CD14-positive monocyte (primary cell): ENCODE measurements at regions not wholly inside any gene's neighbourhood (a gene's known extent, or its start where the extent isn't known, plus 50 kb on each side); places are given as distances from the start of the nearest gene placed in this dataset.
"Not testable (repeated sequence)": the region's sequence is repeated elsewhere in the genome, so short reads cannot be mapped to it uniquely, and the experiment has no call there.

Source experiments
- DNase-seq, 3 donors: peaks; one replicate each; pipeline ENCODE4 v3.0.0-alpha.2; 2011 to 2022
- H2AFZ ChIP-seq: 2 replicates; pipeline ENCODE4 v1.6.0; 2012; ENCODE audit warnings: mild to moderate bottlenecking, low read depth, low read length, inconsistent platforms; ENCODE audit not compliant: insufficient read depth, poor library complexity, severe bottlenecking
- H3K27ac ChIP-seq, 2 donors: 1 replicate in 1 of 2; 2 replicates in 1 of 2; pipeline ENCODE4 v1.5.1; 2012 to 2013; ENCODE audit warnings: low read length in 2 of 2, control low read depth in 1 of 2, inconsistent platforms in 1 of 2, low read depth in 1 of 2, mild to moderate bottlenecking in 1 of 2
- H3K27me3 ChIP-seq, 2 donors: one replicate each; pipeline versions ENCODE4 v1.6.0 to v1.6.1; 2011 to 2013; ENCODE audit warnings: low read length in 2 of 2; ENCODE audit not compliant: control insufficient read depth in 2 of 2, insufficient read depth in 2 of 2
- H3K36me3 ChIP-seq, 2 donors: replicated peaks in 1 of 2; 1 replicate in 1 of 2; 2 replicates in 1 of 2; pipeline versions ENCODE4 v1.5.1 to v1.6.1; 2012 to 2013; ENCODE audit warnings: low read length in 2 of 2, control low read depth in 1 of 2, inconsistent platforms in 1 of 2, mild to moderate bottlenecking in 1 of 2; ENCODE audit not compliant: insufficient read depth in 2 of 2, control insufficient read depth in 1 of 2
- H3K4me1 ChIP-seq, 2 donors: 1 replicate in 1 of 2; 2 replicates in 1 of 2; pipeline versions ENCODE4 v1.5.1 to v1.6.1; 2012 to 2013; ENCODE audit warnings: low read length in 2 of 2, control low read depth in 1 of 2, inconsistent platforms in 1 of 2, mild to moderate bottlenecking in 1 of 2, moderate library complexity in 1 of 2; ENCODE audit not compliant: insufficient read depth in 2 of 2, control insufficient read depth in 1 of 2
- H3K4me2 ChIP-seq: replicated peaks from 2 replicates; pipeline ENCODE3; 2012; ENCODE audit warnings: low read length, moderate library complexity, mild to moderate bottlenecking; ENCODE audit not compliant: poor library complexity, severe bottlenecking; ENCODE audit errors: extremely low read depth
- H3K4me3 ChIP-seq, 3 experiments: fragments of 200-600 bp in 1 of 3; sonication (generic) in 1 of 3; replicated peaks in 1 of 3; 1 replicate in 2 of 3; 2 replicates in 1 of 3; pipeline ENCODE4 v1.5.1; 2011 to 2013; ENCODE audit warnings: low read length in 3 of 3, mild to moderate bottlenecking in 3 of 3, control low read depth in 2 of 3, low read depth in 2 of 3, inconsistent platforms in 1 of 3, moderate library complexity in 1 of 3
- H3K79me2 ChIP-seq: 2 replicates; pipeline ENCODE4 v1.6.0; 2012; ENCODE audit warnings: mild to moderate bottlenecking, control low read depth, inconsistent platforms, low read length, moderate library complexity; ENCODE audit not compliant: insufficient read depth
- H3K9ac ChIP-seq: 2 replicates; pipeline ENCODE4 v1.6.0; 2017; ENCODE audit warnings: low read length, mild to moderate bottlenecking; ENCODE audit not compliant: insufficient read depth, poor library complexity, severe bottlenecking
- H3K9me3 ChIP-seq, 2 donors: replicated peaks in 1 of 2; 1 replicate in 1 of 2; 2 replicates in 1 of 2; pipeline versions ENCODE4 v1.5.1 to v1.6.1; 2012 to 2013; ENCODE audit warnings: low read length in 2 of 2, control low read depth in 1 of 2; ENCODE audit not compliant: control insufficient read depth in 1 of 2, insufficient read depth in 1 of 2
- H4K20me1 ChIP-seq: 2 replicates; pipeline ENCODE4 v1.6.0; 2012; ENCODE audit warnings: mild to moderate bottlenecking, low read length, control low read depth, moderate library complexity; ENCODE audit not compliant: insufficient read depth
- H3K27ac Mint-ChIP-seq, 7 donors: one replicate each; pipeline ENCODE4 v1.8.0; 2020; ENCODE audit warnings: mild to moderate bottlenecking in 7 of 7, mixed read lengths in 7 of 7, moderate library complexity in 6 of 7, inconsistent platforms in 2 of 7
- H3K27me3 Mint-ChIP-seq, 3 donors: one replicate each; pipeline ENCODE4 v1.8.0; 2021 to 2022; ENCODE audit warnings: low read depth in 3 of 3, mild to moderate bottlenecking in 3 of 3, mixed read lengths in 3 of 3, moderate library complexity in 3 of 3, inconsistent platforms in 1 of 3
- H3K36me3 Mint-ChIP-seq, 2 donors: one replicate each; pipeline ENCODE4 v1.8.0; 2020; ENCODE audit warnings: mixed read lengths in 2 of 2, inconsistent platforms in 1 of 2, mild to moderate bottlenecking in 1 of 2
- H3K4me1 Mint-ChIP-seq: one replicate; pipeline ENCODE4 v1.8.0; 2020; ENCODE audit warnings: mild to moderate bottlenecking, mixed read lengths
- H3K4me3 Mint-ChIP-seq, 2 donors: one replicate each; pipeline ENCODE4 v1.8.0; 2020; ENCODE audit warnings: mild to moderate bottlenecking in 2 of 2, mixed read lengths in 2 of 2, moderate library complexity in 1 of 2
- H3K9me3 Mint-ChIP-seq, 7 donors: one replicate each; pipeline ENCODE4 v1.8.0; 2020 to 2022; ENCODE audit warnings: mixed read lengths in 7 of 7, mild to moderate bottlenecking in 6 of 7, moderate library complexity in 6 of 7, inconsistent platforms in 2 of 7
- CTCF ChIP-seq: fragments of 200-600 bp; IDR thresholded peaks from one replicate; pipeline ENCODE4 v1.8.0; 2022; ENCODE audit warnings: antibody characterized with exemption, mild to moderate bottlenecking
- WGBS: methylation state at CpG from one replicate; pipeline ENCODE4 v1.1.5; 2013; ENCODE audit warnings: missing lambda C conversion rate; ENCODE audit not compliant: insufficient coverage; 5-methylcytosine and 5-hydroxymethylcytosine counted together
- intact Hi-C, 2 donors: fragments of 100-400 bp; cut with micrococcal nuclease; formaldehyde crosslinking; loops; one replicate each; pipeline versions ENCODE4 v1.15.0 to v1.15.1; 2023

DNA sequence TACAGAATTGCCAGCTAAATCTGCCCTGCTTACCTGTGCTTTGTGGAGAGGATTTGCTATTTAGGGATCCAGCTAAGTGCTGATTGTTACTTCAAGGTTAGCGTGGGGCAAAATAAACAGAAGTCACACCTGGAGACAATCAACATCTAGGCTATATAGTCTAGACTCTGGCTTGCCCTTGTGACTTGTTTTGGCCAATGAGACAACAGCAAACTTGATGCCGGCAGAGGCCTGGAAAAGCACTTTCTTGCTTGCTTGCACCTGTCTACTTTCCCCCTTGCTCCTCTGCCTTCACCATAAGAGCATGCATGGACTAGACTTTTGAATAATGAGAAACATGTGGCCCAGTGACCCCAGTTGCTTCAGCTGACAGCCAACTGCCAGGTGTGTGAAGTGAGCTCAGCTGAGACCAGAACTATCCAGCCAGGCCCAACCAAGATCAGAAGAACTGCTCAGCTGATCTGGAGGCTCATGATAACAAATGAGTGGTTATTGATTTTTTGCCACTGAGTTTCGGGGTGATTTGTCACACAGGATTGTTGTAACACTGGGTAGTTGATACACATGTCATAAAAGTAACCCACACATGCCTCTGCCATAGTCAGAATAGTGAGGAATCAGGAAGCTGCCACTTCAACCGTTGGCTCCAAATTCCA is 164.4 kb downstream of the RBMX2 start:
- Mint-ChIP-seq H3K27ac (no peak overlapping the region), H3K9me3 (peaks cover 0 to 6% (median 0%) of the 10 kb centered on the region in 7 donors), H3K4me1 (no peaks in the 10 kb centered on the region), H3K4me3 (no peak overlapping the region), H3K27me3 (peaks cover 0 to 5% (median 1%) of the 10 kb centered on the region in 3 donors), H3K36me3 (no peaks in the 10 kb centered on the region)
- H3K27ac ChIP-seq, result no peak overlapping the region
- no peaks in the 10 kb centered on the region for H3K9me3 ChIP-seq
- H3K4me1 ChIP-seq, result no peaks in the 10 kb centered on the region
- no peak overlapping the region for H3K9ac ChIP-seq
- no peak for DNase-seq
- no peak overlapping the region for H3K4me2 ChIP-seq
- H3K79me2 ChIP-seq, result no peaks in the 10 kb centered on the region
- no peaks in the 10 kb centered on the region for H3K36me3 ChIP-seq
- intact Hi-C loops, result no loop called here
- WGBS, result 100% methylated on average over 1 of the region's 4 CpGs
- no peak overlapping the region for H3K4me3 ChIP-seq
- no peaks in the 10 kb centered on the region for H3K27me3 ChIP-seq
- H4K20me1 ChIP-seq, result no peaks in the 10 kb centered on the region
- no peak for TF ChIP-seq CTCF
- no peak overlapping the region for H2AFZ ChIP-seq

GRCh38 chrX:130573030-130573429 is 171.2 kb downstream of the RBMX2 start:
- H3K27me3 ChIP-seq, intact Hi-C loops, H3K4me3 Mint-ChIP-seq, H3K4me3 ChIP-seq, H3K4me1 Mint-ChIP-seq, H3K36me3 Mint-ChIP-seq, DNase-seq, H3K9me3 Mint-ChIP-seq, H3K27ac ChIP-seq, H3K4me1 ChIP-seq, H3K9me3 ChIP-seq, H3K27me3 Mint-ChIP-seq, H3K36me3 ChIP-seq, H4K20me1 ChIP-seq, H2AFZ ChIP-seq, H3K9ac ChIP-seq, H3K4me2 ChIP-seq, H3K27ac Mint-ChIP-seq, H3K79me2 ChIP-seq: not testable (repeated sequence)
- WGBS, result no CpG with 5 or more reads among the region's 15 CpGs
